ENCODE measurements at regions not wholly inside any gene's neighbourhood (a gene's known extent, or its start where the extent isn't known, plus 50 kb on each side); places are given as distances from the start of the nearest gene placed in this dataset.

- Mint-ChIP-seq H3K4me3 (no peak overlapping the region), H3K27ac (no peak overlapping the region), H3K36me3 (ENCODE audit: low read depth) (no peaks in the 10 kb centered on the region), H3K27me3 (no peaks in the 10 kb centered on the region), H3K4me1 (no peaks in the 10 kb centered on the region), H3K9me3 (peaks cover 22% of the 10 kb centered on the region)
- DNase-seq (no peak), ATAC-seq (no peak)
Measured at GRCh38 chr11:41947392-41947791, 487.9 kb upstream of the LRRC4C start.

- no peak for ATAC-seq
Measured at GRCh38 chr11:41950470-41951143, 491.2 kb upstream of the LRRC4C start.

GRCh38 chr11:41954034-41954433 is 494.6 kb upstream of the LRRC4C start:
- no peak overlapping the region for H3K27ac Mint-ChIP-seq
- H3K27me3 Mint-ChIP-seq, result no peaks in the 10 kb centered on the region
- H3K4me3 Mint-ChIP-seq, result no peak overlapping the region
- DNase-seq (no peak), ATAC-seq (no peak)
- H3K4me1 Mint-ChIP-seq, result no peaks in the 10 kb centered on the region
- H3K36me3 Mint-ChIP-seq (ENCODE audit: low read depth), result no peaks in the 10 kb centered on the region
- H3K9me3 Mint-ChIP-seq, result peaks cover 39% of the 10 kb centered on the region

More at GRCh38 chr11:41950470-41951143, 491.2 kb upstream of the LRRC4C start:
- Mint-ChIP-seq H3K4me1 (no peaks in the 10 kb centered on the region), H3K27ac (no peak overlapping the region), H3K36me3 (ENCODE audit: low read depth) (no peaks in the 10 kb centered on the region), H3K9me3 (peaks cover 34% of the 10 kb centered on the region), H3K27me3 (no peaks in the 10 kb centered on the region), H3K4me3 (no peak overlapping the region)
- no peak for DNase-seq

GRCh38 chr11:41955066-41955465 is 495.6 kb upstream of the LRRC4C start:
- Mint-ChIP-seq H3K4me3 (no peak overlapping the region), H3K9me3 (peaks cover 33% of the 10 kb centered on the region), H3K36me3 (ENCODE audit: low read depth) (no peaks in the 10 kb centered on the region), H3K27me3 (no peaks in the 10 kb centered on the region), H3K4me1 (no peaks in the 10 kb centered on the region), H3K27ac (no peak overlapping the region)
- no peak for ATAC-seq
- no peak for DNase-seq

- ATAC-seq (no peak), DNase-seq (no peak)
- Mint-ChIP-seq H3K4me1 (no peaks in the 10 kb centered on the region), H3K36me3 (ENCODE audit: low read depth) (no peaks in the 10 kb centered on the region), H3K27me3 (no peaks in the 10 kb centered on the region), H3K9me3 (peaks cover 30% of the 10 kb centered on the region), H3K27ac (no peak overlapping the region), H3K4me3 (no peak overlapping the region)
Measured at GRCh38 chr11:41955635-41956400, 496.4 kb upstream of the LRRC4C start.

GRCh38 chr11:41963406-41963805 is 504.0 kb upstream of the LRRC4C start:
- Mint-ChIP-seq H3K36me3 (ENCODE audit: low read depth) (no peaks in the 10 kb centered on the region), H3K4me3 (no peak overlapping the region), H3K4me1 (no peaks in the 10 kb centered on the region), H3K27ac (no peak overlapping the region), H3K27me3 (no peaks in the 10 kb centered on the region), H3K9me3 (peaks cover 22% of the 10 kb centered on the region)
- no peak for DNase-seq
- no peak for ATAC-seq

- Mint-ChIP-seq H3K9me3 (peaks cover 19% of the 10 kb centered on the region), H3K4me3 (no peak overlapping the region), H3K27ac (no peak overlapping the region), H3K27me3 (no peaks in the 10 kb centered on the region), H3K36me3 (ENCODE audit: low read depth) (no peaks in the 10 kb centered on the region), H3K4me1 (no peaks in the 10 kb centered on the region)
- no peak for ATAC-seq
- DNase-seq, result no peak
Measured at GRCh38 chr11:41970681-41971080, 511.2 kb upstream of the LRRC4C start.

- Mint-ChIP-seq H3K27me3 (no peaks in the 10 kb centered on the region), H3K9me3 (peaks cover 19% of the 10 kb centered on the region), H3K4me1 (no peaks in the 10 kb centered on the region), H3K4me3 (no peak overlapping the region), H3K27ac (no peak overlapping the region), H3K36me3 (ENCODE audit: low read depth) (no peaks in the 10 kb centered on the region)
- DNase-seq (no peak), ATAC-seq (no peak)
Measured at GRCh38 chr11:41971592-41971991, 512.1 kb upstream of the LRRC4C start.

GRCh38 chr11:41978945-41979344 is 519.5 kb upstream of the LRRC4C start:
- H3K27ac Mint-ChIP-seq, result no peak overlapping the region
- no peaks in the 10 kb centered on the region for H3K36me3 Mint-ChIP-seq (ENCODE audit: low read depth)
- ATAC-seq (no peak), DNase-seq (no peak)
- peaks cover 8% of the 10 kb centered on the region for H3K9me3 Mint-ChIP-seq
- no peak overlapping the region for H3K4me3 Mint-ChIP-seq
- no peaks in the 10 kb centered on the region for H3K27me3 Mint-ChIP-seq
- no peaks in the 10 kb centered on the region for H3K4me1 Mint-ChIP-seq

- Mint-ChIP-seq H3K36me3 (ENCODE audit: low read depth) (no peaks in the 10 kb centered on the region), H3K27me3 (no peaks in the 10 kb centered on the region), H3K4me3 (no peak overlapping the region), H3K27ac (no peak overlapping the region), H3K4me1 (no peaks in the 10 kb centered on the region), H3K9me3 (peaks cover 8% of the 10 kb centered on the region)
- no peak for ATAC-seq
- DNase-seq, result no peak
Measured at GRCh38 chr11:41980741-41981140, 521.3 kb upstream of the LRRC4C start.

GRCh38 chr11:41982276-41982675 is 522.8 kb upstream of the LRRC4C start:
- ATAC-seq, result no peak
- Mint-ChIP-seq H3K36me3 (ENCODE audit: low read depth) (no peaks in the 10 kb centered on the region), H3K4me3 (no peak overlapping the region), H3K9me3 (peaks cover 8% of the 10 kb centered on the region), H3K27me3 (no peaks in the 10 kb centered on the region), H3K27ac (no peak overlapping the region), H3K4me1 (no peaks in the 10 kb centered on the region)
- DNase-seq, result no peak

GRCh38 chr11:41982975-41983374 is 523.5 kb upstream of the LRRC4C start:
- H3K36me3 Mint-ChIP-seq (ENCODE audit: low read depth), result no peaks in the 10 kb centered on the region
- peaks cover 11% of the 10 kb centered on the region for H3K9me3 Mint-ChIP-seq
- ATAC-seq (no peak), DNase-seq (no peak)
- no peaks in the 10 kb centered on the region for H3K4me1 Mint-ChIP-seq
- no peaks in the 10 kb centered on the region for H3K27me3 Mint-ChIP-seq
- H3K27ac Mint-ChIP-seq, result no peak overlapping the region
- no peak overlapping the region for H3K4me3 Mint-ChIP-seq

- no peak overlapping the region for H3K27ac Mint-ChIP-seq
- ATAC-seq, result no peak
- no peak overlapping the region for H3K4me3 Mint-ChIP-seq
- H3K9me3 Mint-ChIP-seq, result peaks cover 12% of the 10 kb centered on the region
- H3K36me3 Mint-ChIP-seq (ENCODE audit: low read depth), result no peaks in the 10 kb centered on the region
- DNase-seq, result no peak
- H3K27me3 Mint-ChIP-seq, result no peaks in the 10 kb centered on the region
- no peaks in the 10 kb centered on the region for H3K4me1 Mint-ChIP-seq
Measured at GRCh38 chr11:41983475-41983874, 524.0 kb upstream of the LRRC4C start.

- Mint-ChIP-seq H3K4me1 (no peaks in the 10 kb centered on the region), H3K27me3 (no peaks in the 10 kb centered on the region), H3K27ac (no peak overlapping the region), H3K9me3 (peaks cover 10% of the 10 kb centered on the region), H3K4me3 (no peak overlapping the region), H3K36me3 (ENCODE audit: low read depth) (no peaks in the 10 kb centered on the region)
- ATAC-seq (no peak), DNase-seq (no peak)
Measured at GRCh38 chr11:41984023-41984422, 524.6 kb upstream of the LRRC4C start.

- DNase-seq, result no peak
- H3K36me3 Mint-ChIP-seq (ENCODE audit: low read depth), result no peaks in the 10 kb centered on the region
Measured at GRCh38 chr11:41985799-41986198, 526.3 kb upstream of the LRRC4C start.

More at GRCh38 chr11:41985799-41986198, 526.3 kb upstream of the LRRC4C start:
- no peaks in the 10 kb centered on the region for H3K4me1 Mint-ChIP-seq
- no peak overlapping the region for H3K4me3 Mint-ChIP-seq
- ATAC-seq, result no peak
- H3K27me3 Mint-ChIP-seq, result no peaks in the 10 kb centered on the region
- no peak overlapping the region for H3K27ac Mint-ChIP-seq
- peaks cover 12% of the 10 kb centered on the region for H3K9me3 Mint-ChIP-seq
